Kidney epithelial cell (primary cell): ENCODE measurements at regions not wholly inside any gene's neighbourhood (a gene's known extent, or its start where the extent isn't known, plus 50 kb on each side); places are given as distances from the start of the nearest gene placed in this dataset.
"Not testable (repeated sequence)": the region's sequence is repeated elsewhere in the genome, so short reads cannot be mapped to it uniquely, and the experiment has no call there.

Source experiments
- DNase-seq: peaks from one replicate; pipeline ENCODE4 v3.0.0-alpha.2; 2010; ENCODE audit warnings: low read depth
- H3K27me3 ChIP-seq: 2 replicates; pipeline ENCODE4 v1.6.0; 2011; ENCODE audit warnings: low read length; ENCODE audit not compliant: control insufficient read depth, insufficient read depth
- H3K36me3 ChIP-seq: 2 replicates; pipeline ENCODE4 v1.5.1; 2011; ENCODE audit warnings: low read length; ENCODE audit not compliant: control insufficient read depth, insufficient read depth
- H3K4me3 ChIP-seq: 2 replicates; pipeline ENCODE4 v1.5.1; 2011; ENCODE audit warnings: low read depth, mild to moderate bottlenecking, control low read depth, low read length
- CTCF ChIP-seq: IDR thresholded peaks from 2 replicates; pipeline ENCODE4 v1.5.1; 2011; ENCODE audit warnings: mild to moderate bottlenecking, moderate library complexity, low read length, control low read depth, inconsistent platforms; ENCODE audit not compliant: insufficient read depth, poor library complexity, severe bottlenecking

GRCh38 chr21:27548486-27548885 lies 581.6 kb upstream of the ADAMTS5 start:
- Histone ChIP-seq H3K4me3 (no peak overlapping the region), H3K36me3 (no peaks in the 10 kb centered on the region), H3K27me3 (no peaks in the 10 kb centered on the region)
- no peak for DNase-seq
- TF ChIP-seq CTCF = no peak

GRCh38 chr21:27545754-27546349 lies 579.0 kb upstream of the ADAMTS5 start:
- H3K4me3 ChIP-seq = no peak overlapping the region
- no peak for DNase-seq
- H3K27me3 ChIP-seq = no peaks in the 10 kb centered on the region
- TF ChIP-seq CTCF = no peak
- no peaks in the 10 kb centered on the region for H3K36me3 ChIP-seq

- not testable (repeated sequence) for DNase-seq, H3K4me3 ChIP-seq, H3K27me3 ChIP-seq, H3K36me3 ChIP-seq
Observed at GRCh38 chr21:27542126-27542525, 575.2 kb upstream of the ADAMTS5 start.

- H3K4me3 ChIP-seq = no peak overlapping the region
- H3K36me3 ChIP-seq = no peaks in the 10 kb centered on the region
- DNase-seq = no peak
- no peaks in the 10 kb centered on the region for H3K27me3 ChIP-seq
- TF ChIP-seq CTCF = no peak
Observed at GRCh38 chr21:27536319-27536718, 569.4 kb upstream of the ADAMTS5 start.

- DNase-seq = no peak
- Histone ChIP-seq H3K36me3 (no peaks in the 10 kb centered on the region), H3K4me3 (no peak overlapping the region), H3K27me3 (no peaks in the 10 kb centered on the region)
- no peak for TF ChIP-seq CTCF
Observed at GRCh38 chr21:27535188-27535587, 568.3 kb upstream of the ADAMTS5 start.

GRCh38 chr21:27534206-27534605 lies 567.3 kb upstream of the ADAMTS5 start:
- DNase-seq = no peak
- no peaks in the 10 kb centered on the region for H3K27me3 ChIP-seq
- H3K4me3 ChIP-seq = no peak overlapping the region
- no peaks in the 10 kb centered on the region for H3K36me3 ChIP-seq
- no peak for TF ChIP-seq CTCF

GRCh38 chr21:27532076-27532475 lies 565.2 kb upstream of the ADAMTS5 start:
- peak; percentile 66 for DNase-seq

More at GRCh38 chr21:27532076-27532475, 565.2 kb upstream of the ADAMTS5 start:
- no peak for TF ChIP-seq CTCF
- Histone ChIP-seq H3K27me3 (no peaks in the 10 kb centered on the region), H3K4me3 (no peak overlapping the region), H3K36me3 (no peaks in the 10 kb centered on the region)
